HCT116 (cell line): ENCODE measurements at regions not wholly inside any gene's neighbourhood (a gene's known extent, or its start where the extent isn't known, plus 50 kb on each side); places are given as distances from the start of the nearest gene placed in this dataset.

Source experiments
- ATAC-seq: fragments of 200-7000 bp; cut with Tn5 transposase; 2 replicates; pipeline ENCODE4 v1.9.1; 2020; ENCODE audit warnings: mild to moderate bottlenecking, moderate library complexity
- BruUV-seq: library from RNA; stranded (reverse); fragments of 400-500 nt; replicated peaks from 2 replicates; lab custom pipeline; 2021; lab: Mats Ljungman, UMichigan
- CTCF ChIA-PET: fragments of 300-600 bp; sonication (Branson Sonifier 250); formaldehyde crosslinking; loops from one replicate; lab custom pipeline; 2021; ENCODE audit warnings: antibody characterized with exemption; lab: Charles Lee
- POLR2A ChIA-PET: fragments of 300-600, 350-600 bp; sonication (Branson Sonifier 250); formaldehyde crosslinking; loops from one replicate; lab custom pipeline; 2021; ENCODE audit warnings: antibody characterized with exemption; lab: Charles Lee
- RAD21 ChIA-PET, 2 experiments: fragments of 300-600 bp; sonication (Branson Sonifier 250); formaldehyde crosslinking; loops; one replicate each; lab custom pipeline; 2023; ENCODE audit warnings: low total read pairs in 2 of 2; ENCODE audit not compliant: uncharacterized antibody in 2 of 2, unreplicated experiment in 2 of 2, low non-redundant PET in 1 of 2; lab: Charles Lee
- DNase-seq: peaks from one replicate; pipeline ENCODE4 v3.0.0-alpha.2; 2010; ENCODE audit warnings: low read depth, low spot score
- H2AFZ ChIP-seq: fragments of 200-600 bp; shearing (Covaris generic), sonication (generic); 2 replicates; pipeline ENCODE4 v1.6.1; 2017; ENCODE audit warnings: low read depth, mixed run types, mixed read lengths, antibody characterized with exemption, low read length; ENCODE audit not compliant: poor library complexity, severe bottlenecking
- H3K27ac ChIP-seq: 2 replicates; pipeline ENCODE4 v1.5.1; 2012; ENCODE audit warnings: low read depth, low read length
- H3K27me3 ChIP-seq: fragments of 200-600 bp; sonication (generic); 2 replicates; pipeline ENCODE4 v1.6.1; 2016; ENCODE audit warnings: mixed run types, low read length, mixed read lengths; ENCODE audit not compliant: insufficient read depth
- H3K36me3 ChIP-seq, 2 experiments: fragments of 200-500 bp in 1 of 2; fragments of 200-600 bp in 1 of 2; sonication (Bioruptor generic) in 1 of 2; sonication (generic) in 1 of 2; 2 replicates each; pipeline versions ENCODE4 v1.5.1 to v1.6.1; 2014 to 2016; ENCODE audit warnings: low read length in 2 of 2, inconsistent platforms in 1 of 2, mixed read lengths in 1 of 2, mixed run types in 1 of 2; ENCODE audit not compliant: insufficient read depth in 2 of 2, control insufficient read depth in 1 of 2
- H3K4me1 ChIP-seq, 2 experiments: fragments of 200-600 bp in 1 of 2; sonication (generic) in 1 of 2; 2 replicates each; pipeline versions ENCODE4 v1.5.1 to v1.6.1; 2012 to 2017; ENCODE audit warnings: low read length in 2 of 2, inconsistent platforms in 1 of 2, mild to moderate bottlenecking in 1 of 2, mixed read lengths in 1 of 2, mixed run types in 1 of 2, moderate library complexity in 1 of 2; ENCODE audit not compliant: insufficient read depth in 2 of 2, control insufficient read depth in 1 of 2
- H3K4me2 ChIP-seq: fragments of 200-600 bp; sonication (generic); 2 replicates; pipeline ENCODE4 v1.6.1; 2017; ENCODE audit warnings: mixed run types, low read length, mixed read lengths
- H3K4me3 ChIP-seq, 2 experiments: fragments of 200-600 bp in 1 of 2; sonication (generic) in 1 of 2; replicated peaks in 1 of 2; 2 replicates each; pipeline ENCODE4 v1.5.1; 2011 to 2016; ENCODE audit warnings: low read length in 2 of 2, control low read depth in 1 of 2, low read depth in 1 of 2, mild to moderate bottlenecking in 1 of 2, mixed read lengths in 1 of 2, mixed run types in 1 of 2
- H3K79me2 ChIP-seq: fragments of 200-600 bp; sonication (generic); 2 replicates; pipeline ENCODE4 v1.6.1; 2017; ENCODE audit warnings: mild to moderate bottlenecking, mixed run types, low read length, moderate library complexity, mixed read lengths; ENCODE audit not compliant: insufficient read depth
- H3K9ac ChIP-seq: fragments of 200-600 bp; sonication (generic); 2 replicates; pipeline ENCODE4 v1.6.1; 2016; ENCODE audit warnings: low read length, mixed read lengths
- H3K9me2 ChIP-seq: fragments of 200-600 bp; sonication (generic), shearing (Covaris generic); 2 replicates; pipeline ENCODE4 v1.6.1; 2017; ENCODE audit warnings: mixed run types, mild to moderate bottlenecking, moderate library complexity; ENCODE audit not compliant: insufficient read depth
- H3K9me3 ChIP-seq, 2 experiments: fragments of 200-500 bp in 1 of 2; fragments of 200-600 bp in 1 of 2; sonication (Bioruptor generic) in 1 of 2; sonication (generic) in 1 of 2; 2 replicates each; pipeline ENCODE4 v1.6.1; 2014 to 2017; ENCODE audit warnings: low read length in 2 of 2, mixed read lengths in 2 of 2, inconsistent platforms in 1 of 2, low read depth in 1 of 2, mild to moderate bottlenecking in 1 of 2, mixed run types in 1 of 2, moderate library complexity in 1 of 2; ENCODE audit not compliant: control insufficient read depth in 1 of 2, insufficient read depth in 1 of 2
- H4K20me1 ChIP-seq: fragments of 200-600 bp; sonication (generic), shearing (Covaris generic); 2 replicates; pipeline ENCODE4 v1.6.1; 2017; ENCODE audit warnings: mixed run types, mild to moderate bottlenecking, moderate library complexity; ENCODE audit not compliant: insufficient read depth
- CEBPB ChIP-seq: IDR thresholded peaks from 2 replicates; pipeline ENCODE4 v1.6.1; 2012; ENCODE audit warnings: low read depth
- EGR1 ChIP-seq: IDR thresholded peaks from 2 replicates; pipeline ENCODE4 v1.6.1; 2012; ENCODE audit warnings: low read depth
- ELF1 ChIP-seq: IDR thresholded peaks from 2 replicates; pipeline ENCODE4 v1.6.1; 2012; ENCODE audit warnings: low read depth, borderline replicate concordance
- EZH2 ChIP-seq: fragments of 200-600 bp; sonication (generic); IDR thresholded peaks from 2 replicates; pipeline ENCODE4 v1.6.1; 2017; ENCODE audit warnings: antibody characterized with exemption, mixed run types
- EZH2phosphoT487 ChIP-seq: fragments of 200-600 bp; IDR thresholded peaks from 2 replicates; pipeline ENCODE4 v1.6.1; 2018; ENCODE audit warnings: antibody characterized with exemption, borderline replicate concordance
- RAD21 ChIP-seq: IDR thresholded peaks from 2 replicates; pipeline ENCODE4 v1.6.1; 2012; ENCODE audit warnings: low read depth, mild to moderate bottlenecking
- SIN3A ChIP-seq: IDR thresholded peaks from 2 replicates; pipeline ENCODE4 v1.6.1; 2012; ENCODE audit warnings: low read depth
- SP1 ChIP-seq: IDR thresholded peaks from 2 replicates; pipeline ENCODE4 v1.6.1; 2012; ENCODE audit warnings: low read depth
- SRF ChIP-seq: IDR thresholded peaks from 2 replicates; pipeline ENCODE4 v1.6.1; 2012; ENCODE audit warnings: low read depth
- TCF7L2 ChIP-seq: IDR thresholded peaks from 2 replicates; pipeline ENCODE4 v1.7.0; 2011; ENCODE audit warnings: borderline replicate concordance, inconsistent platforms; ENCODE audit not compliant: insufficient read depth, insufficient read length; ENCODE audit errors: extremely low read depth
- YY1 ChIP-seq: IDR thresholded peaks from 2 replicates; pipeline ENCODE4 v1.6.1; 2011; ENCODE audit warnings: low read length, low read depth, moderate library complexity, mild to moderate bottlenecking; ENCODE audit not compliant: insufficient replicate concordance; ENCODE audit errors: extremely low read depth
- ZNF274 ChIP-seq: fragments of 200-500 bp; sonication (Bioruptor generic); IDR thresholded peaks from 2 replicates; pipeline ENCODE4 v1.6.1; 2014; ENCODE audit warnings: mild to moderate bottlenecking, low read depth, low read length, inconsistent platforms
- intact Hi-C: fragments of 100-400 bp; cut with micrococcal nuclease; formaldehyde crosslinking; loops from 2 replicates; pipeline ENCODE4 v1.10.0; 2022
- TF ChIP-seq, protein P1 (sequence below): IDR thresholded peaks from 2 replicates; pipeline ENCODE4 v1.6.1; 2012
- TF ChIP-seq, protein P2 (sequence below): IDR thresholded peaks from 2 replicates; pipeline ENCODE4 v1.6.1; 2012; ENCODE audit warnings: low read depth
- TF ChIP-seq, protein P3 (sequence below): IDR thresholded peaks from 2 replicates; pipeline ENCODE4 v1.6.1; 2012
- TF ChIP-seq, protein P4 (sequence below): IDR thresholded peaks from 2 replicates; pipeline ENCODE4 v1.6.1; 2011; ENCODE audit warnings: mild to moderate bottlenecking, low read length, moderate library complexity; ENCODE audit not compliant: insufficient replicate concordance; ENCODE audit errors: extremely low read depth

DNA sequence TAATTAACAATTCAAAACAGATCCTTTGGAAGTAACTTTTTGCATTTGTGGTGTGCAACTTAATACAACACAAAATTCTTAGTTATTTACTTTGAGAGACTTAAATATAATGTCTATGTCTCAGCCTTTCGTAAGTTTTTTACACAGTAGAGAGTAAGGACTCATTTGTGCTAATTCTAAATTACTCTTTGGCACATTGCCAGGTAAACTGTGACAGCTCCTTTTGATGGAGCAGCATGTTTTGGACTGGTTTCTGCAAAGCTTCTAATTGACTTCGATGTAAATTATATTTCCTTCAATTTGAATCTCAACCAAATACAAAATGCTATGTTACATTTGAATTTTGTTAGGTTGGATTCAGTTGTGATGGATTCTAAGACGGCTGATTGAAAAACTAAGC lies 450.7 kb upstream of the OPRM1 start:
- Histone ChIP-seq H3K9me2 (no peaks in the 10 kb centered on the region), H3K4me1 (no peaks in the 10 kb centered on the region), H2AFZ (no peak overlapping the region), H3K79me2 (no peaks in the 10 kb centered on the region), H3K27ac (no peak overlapping the region), H3K9me3 (no peaks in the 10 kb centered on the region), H4K20me1 (no peaks in the 10 kb centered on the region), H3K27me3 (peaks cover 14% of the 10 kb centered on the region; the same call in 1 of the 2 replicates), H3K9ac (no peak overlapping the region), H3K4me3 (no peak overlapping the region), H3K36me3 (no peaks in the 10 kb centered on the region), H3K4me2 (no peak overlapping the region)
- ATAC-seq (no peak), DNase-seq (no peak)
- no TSS peak for BruUV-seq
- TF ChIP-seq SP1 (no peak), CEBPB (no peak), SIN3A (no peak), EGR1 (no peak), RAD21 (no peak), YY1 (no peak), EZH2 (no peak), TCF7L2 (no peak), ZNF274 (no peak), SRF (no peak)
- TF ChIP-seq, protein P1, sequence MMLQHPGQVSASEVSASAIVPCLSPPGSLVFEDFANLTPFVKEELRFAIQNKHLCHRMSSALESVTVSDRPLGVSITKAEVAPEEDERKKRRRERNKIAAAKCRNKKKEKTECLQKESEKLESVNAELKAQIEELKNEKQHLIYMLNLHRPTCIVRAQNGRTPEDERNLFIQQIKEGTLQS, result no peak
- RAD21 ChIA-PET, result no interaction called here
- POLR2A ChIA-PET, result no interaction called here
- CTCF ChIA-PET, result no interaction called here
- intact Hi-C loops, result no loop called here

DNA sequence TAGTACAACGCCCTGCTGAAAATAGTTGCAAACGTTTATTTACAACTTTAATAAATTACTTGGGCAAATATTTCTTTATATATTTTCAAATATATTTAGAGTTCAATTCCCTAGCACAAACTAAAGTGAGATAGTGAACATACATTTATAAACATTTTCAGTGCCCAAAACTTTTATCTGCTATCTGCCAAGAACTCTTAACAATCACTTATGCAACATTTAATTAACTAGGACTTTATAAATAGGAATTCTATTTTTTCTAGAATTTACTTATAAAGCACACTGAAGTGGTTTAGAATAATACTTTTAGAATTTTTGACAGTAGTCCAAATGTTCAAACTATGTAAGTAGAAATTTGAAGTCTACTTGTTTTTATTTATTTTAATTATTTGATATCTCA lies 452.6 kb upstream of the RGS17 start:
- no peak for DNase-seq
- ChIA-PET CTCF (no interaction called here), RAD21 (no interaction called here), POLR2A (no interaction called here)
- Histone ChIP-seq H3K9me3 (no peaks in the 10 kb centered on the region), H3K4me1 (no peaks in the 10 kb centered on the region), H3K4me3 (no peak overlapping the region), H3K79me2 (no peaks in the 10 kb centered on the region), H4K20me1 (no peaks in the 10 kb centered on the region), H3K36me3 (no peaks in the 10 kb centered on the region), H3K27me3 (no peaks in the 10 kb centered on the region), H2AFZ (no peak overlapping the region), H3K9ac (no peak overlapping the region), H3K4me2 (no peak overlapping the region), H3K27ac (no peak overlapping the region), H3K9me2 (no peaks in the 10 kb centered on the region)
- intact Hi-C loops, result no loop called here
- BruUV-seq, result no TSS peak
- ATAC-seq, result no peak
- TF ChIP-seq, protein P2, sequence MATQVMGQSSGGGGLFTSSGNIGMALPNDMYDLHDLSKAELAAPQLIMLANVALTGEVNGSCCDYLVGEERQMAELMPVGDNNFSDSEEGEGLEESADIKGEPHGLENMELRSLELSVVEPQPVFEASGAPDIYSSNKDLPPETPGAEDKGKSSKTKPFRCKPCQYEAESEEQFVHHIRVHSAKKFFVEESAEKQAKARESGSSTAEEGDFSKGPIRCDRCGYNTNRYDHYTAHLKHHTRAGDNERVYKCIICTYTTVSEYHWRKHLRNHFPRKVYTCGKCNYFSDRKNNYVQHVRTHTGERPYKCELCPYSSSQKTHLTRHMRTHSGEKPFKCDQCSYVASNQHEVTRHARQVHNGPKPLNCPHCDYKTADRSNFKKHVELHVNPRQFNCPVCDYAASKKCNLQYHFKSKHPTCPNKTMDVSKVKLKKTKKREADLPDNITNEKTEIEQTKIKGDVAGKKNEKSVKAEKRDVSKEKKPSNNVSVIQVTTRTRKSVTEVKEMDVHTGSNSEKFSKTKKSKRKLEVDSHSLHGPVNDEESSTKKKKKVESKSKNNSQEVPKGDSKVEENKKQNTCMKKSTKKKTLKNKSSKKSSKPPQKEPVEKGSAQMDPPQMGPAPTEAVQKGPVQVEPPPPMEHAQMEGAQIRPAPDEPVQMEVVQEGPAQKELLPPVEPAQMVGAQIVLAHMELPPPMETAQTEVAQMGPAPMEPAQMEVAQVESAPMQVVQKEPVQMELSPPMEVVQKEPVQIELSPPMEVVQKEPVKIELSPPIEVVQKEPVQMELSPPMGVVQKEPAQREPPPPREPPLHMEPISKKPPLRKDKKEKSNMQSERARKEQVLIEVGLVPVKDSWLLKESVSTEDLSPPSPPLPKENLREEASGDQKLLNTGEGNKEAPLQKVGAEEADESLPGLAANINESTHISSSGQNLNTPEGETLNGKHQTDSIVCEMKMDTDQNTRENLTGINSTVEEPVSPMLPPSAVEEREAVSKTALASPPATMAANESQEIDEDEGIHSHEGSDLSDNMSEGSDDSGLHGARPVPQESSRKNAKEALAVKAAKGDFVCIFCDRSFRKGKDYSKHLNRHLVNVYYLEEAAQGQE, result no peak
- TF ChIP-seq, protein P3, sequence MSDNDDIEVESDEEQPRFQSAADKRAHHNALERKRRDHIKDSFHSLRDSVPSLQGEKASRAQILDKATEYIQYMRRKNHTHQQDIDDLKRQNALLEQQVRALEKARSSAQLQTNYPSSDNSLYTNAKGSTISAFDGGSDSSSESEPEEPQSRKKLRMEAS, result no peak
- TF ChIP-seq EZH2phosphoT487, result no peak
- no peak for TF ChIP-seq TCF7L2
- no peak for TF ChIP-seq SP1
- TF ChIP-seq ELF1, result no peak
- no peak for TF ChIP-seq EZH2
- TF ChIP-seq, protein P4, sequence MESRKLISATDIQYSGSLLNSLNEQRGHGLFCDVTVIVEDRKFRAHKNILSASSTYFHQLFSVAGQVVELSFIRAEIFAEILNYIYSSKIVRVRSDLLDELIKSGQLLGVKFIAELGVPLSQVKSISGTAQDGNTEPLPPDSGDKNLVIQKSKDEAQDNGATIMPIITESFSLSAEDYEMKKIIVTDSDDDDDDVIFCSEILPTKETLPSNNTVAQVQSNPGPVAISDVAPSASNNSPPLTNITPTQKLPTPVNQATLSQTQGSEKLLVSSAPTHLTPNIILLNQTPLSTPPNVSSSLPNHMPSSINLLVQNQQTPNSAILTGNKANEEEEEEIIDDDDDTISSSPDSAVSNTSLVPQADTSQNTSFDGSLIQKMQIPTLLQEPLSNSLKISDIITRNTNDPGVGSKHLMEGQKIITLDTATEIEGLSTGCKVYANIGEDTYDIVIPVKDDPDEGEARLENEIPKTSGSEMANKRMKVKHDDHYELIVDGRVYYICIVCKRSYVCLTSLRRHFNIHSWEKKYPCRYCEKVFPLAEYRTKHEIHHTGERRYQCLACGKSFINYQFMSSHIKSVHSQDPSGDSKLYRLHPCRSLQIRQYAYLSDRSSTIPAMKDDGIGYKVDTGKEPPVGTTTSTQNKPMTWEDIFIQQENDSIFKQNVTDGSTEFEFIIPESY, result no peak
- no peak for TF ChIP-seq ZNF274
